Naive thymus-derived CD4-positive, alpha-beta T cell (primary cell): ENCODE measurements at regions not wholly inside any gene's neighbourhood (a gene's known extent, or its start where the extent isn't known, plus 50 kb on each side); places are given as distances from the start of the nearest gene placed in this dataset.

Experiments
- ATAC-seq: fragments of 150-1000 bp; cut with Tn5 transposase; 2 replicates; pipeline ENCODE4 v1.10.0; 2021; ENCODE audit warnings: mild to moderate bottlenecking, moderate library complexity
- CTCF ChIA-PET: fragments of 350-600 bp; sonication (Branson Sonifier 250); formaldehyde crosslinking; loops from one replicate; lab custom pipeline; 2021; ENCODE audit warnings: antibody characterized with exemption; lab: Charles Lee
- POLR2A ChIA-PET: fragments of 350-600 bp; sonication (Branson Sonifier 250); formaldehyde crosslinking; loops from one replicate; lab custom pipeline; 2021; ENCODE audit warnings: antibody characterized with exemption, inconsistent platforms; lab: Charles Lee
- DNase-seq, 9 donors: peaks; one replicate each; pipeline versions ENCODE4 v3.0.0 to v3.0.0-alpha.2; 2020 to 2022; ENCODE audit warnings: mixed read lengths in 1 of 9
- H3K27ac ChIP-seq: one replicate; pipeline ENCODE4 v1.7.0; 2013; ENCODE audit warnings: mild to moderate bottlenecking, low read depth, low read length, moderate library complexity
- H3K27me3 ChIP-seq, 2 donors: one replicate each; pipeline ENCODE4 v1.7.0; 2013; ENCODE audit warnings: low read length in 2 of 2, mild to moderate bottlenecking in 2 of 2, moderate library complexity in 2 of 2; ENCODE audit not compliant: control insufficient read depth in 2 of 2, insufficient read depth in 2 of 2
- H3K36me3 ChIP-seq, 3 experiments: 1 replicate in 2 of 3; 2 replicates in 1 of 3; pipeline ENCODE4 v1.7.0; 2013; ENCODE audit warnings: low read length in 3 of 3, mild to moderate bottlenecking in 3 of 3, moderate library complexity in 1 of 3; ENCODE audit not compliant: insufficient read depth in 3 of 3, control insufficient read depth in 2 of 3
- H3K4me1 ChIP-seq, 2 donors: one replicate each; pipeline ENCODE4 v1.7.0; 2013; ENCODE audit warnings: low read length in 2 of 2, mild to moderate bottlenecking in 2 of 2, moderate library complexity in 1 of 2; ENCODE audit not compliant: control insufficient read depth in 2 of 2, insufficient read depth in 2 of 2
- H3K4me3 ChIP-seq: 2 replicates; pipeline ENCODE4 v1.7.0; 2013; ENCODE audit warnings: mild to moderate bottlenecking, low read length
- H3K9me3 ChIP-seq, 3 experiments: 1 replicate in 2 of 3; 2 replicates in 1 of 3; pipeline ENCODE4 v1.7.0; 2013; ENCODE audit warnings: low read length in 3 of 3; ENCODE audit not compliant: control insufficient read depth in 2 of 3
- H3K27ac Mint-ChIP-seq, 9 donors: one replicate each; pipeline ENCODE4 v1.8.0; 2020 to 2022; ENCODE audit warnings: mixed read lengths in 9 of 9, mild to moderate bottlenecking in 8 of 9, moderate library complexity in 5 of 9, inconsistent platforms in 2 of 9
- H3K27me3 Mint-ChIP-seq, 5 donors: one replicate each; pipeline ENCODE4 v1.8.0; 2021 to 2022; ENCODE audit warnings: mixed read lengths in 5 of 5, mild to moderate bottlenecking in 1 of 5
- H3K36me3 Mint-ChIP-seq, 5 donors: one replicate each; pipeline ENCODE4 v1.8.0; 2020 to 2022; ENCODE audit warnings: mixed read lengths in 5 of 5, mild to moderate bottlenecking in 3 of 5, inconsistent platforms in 1 of 5
- H3K4me1 Mint-ChIP-seq, 7 donors: one replicate each; pipeline ENCODE4 v1.8.0; 2020 to 2022; ENCODE audit warnings: mixed read lengths in 7 of 7, mild to moderate bottlenecking in 3 of 7, inconsistent platforms in 1 of 7
- H3K4me3 Mint-ChIP-seq, 10 donors: one replicate each; pipeline ENCODE4 v1.8.0; 2020 to 2022; ENCODE audit warnings: mild to moderate bottlenecking in 10 of 10, mixed read lengths in 10 of 10, moderate library complexity in 6 of 10, inconsistent platforms in 2 of 10
- H3K9me3 Mint-ChIP-seq, 11 donors: one replicate each; pipeline ENCODE4 v1.8.0; 2020 to 2022; ENCODE audit warnings: mixed read lengths in 11 of 11, mild to moderate bottlenecking in 4 of 11, inconsistent platforms in 1 of 11, moderate library complexity in 1 of 11
- intact Hi-C, 2 donors: fragments of 100-400 bp; cut with micrococcal nuclease; formaldehyde crosslinking; loops; one replicate each; pipeline ENCODE4 v1.15.1; 2023

GRCh38 chr5:98106116-98107031 lies 667.1 kb upstream of the RGMB start:
- H3K27ac Mint-ChIP-seq: no peak overlapping the region
- DNase-seq: no peak
- POLR2A ChIA-PET: no interaction called here
- no peaks in the 10 kb centered on the region for H3K27me3 ChIP-seq
- no peaks in the 10 kb centered on the region for H3K4me1 ChIP-seq
- intact Hi-C loops: no loop called here
- H3K36me3 ChIP-seq: no peaks in the 10 kb centered on the region
- no peaks in the 10 kb centered on the region for H3K9me3 ChIP-seq
- no peaks in the 10 kb centered on the region for H3K4me1 Mint-ChIP-seq
- no peak overlapping the region for H3K27ac ChIP-seq
- no peak overlapping the region for H3K4me3 ChIP-seq
- H3K4me3 Mint-ChIP-seq: no peak overlapping the region
- H3K27me3 Mint-ChIP-seq: peaks cover 0 to 12% (median 6%) of the 10 kb centered on the region in 5 donors
- ATAC-seq: no peak
- H3K9me3 Mint-ChIP-seq: peaks cover 0 to 2% (median 0%) of the 10 kb centered on the region in 11 donors
- H3K36me3 Mint-ChIP-seq: no peaks in the 10 kb centered on the region
- CTCF ChIA-PET: interaction anchor here (0.7 kb wide), 1 partner anchor 890 kb away, joined by 3 read pairs; no protein-coding TSS in a partner anchor

GRCh38 chr5:98108497-98108896 lies 665.0 kb upstream of the RGMB start:
- H3K36me3 Mint-ChIP-seq: no peaks in the 10 kb centered on the region
- POLR2A ChIA-PET: no interaction called here

GRCh38 chr5:98109561-98110006 lies 663.9 kb upstream of the RGMB start:
- no peaks in the 10 kb centered on the region for H3K36me3 ChIP-seq
- H3K27me3 ChIP-seq: no peaks in the 10 kb centered on the region
- Mint-ChIP-seq H3K4me3 (no peak overlapping the region), H3K27me3 (peaks cover 0 to 11% (median 6%) of the 10 kb centered on the region in 5 donors), H3K4me1 (no peaks in the 10 kb centered on the region), H3K36me3 (no peaks in the 10 kb centered on the region), H3K27ac (no peak overlapping the region), H3K9me3 (peaks cover 0 to 2% (median 0%) of the 10 kb centered on the region in 11 donors)
- intact Hi-C loops: no loop called here
- CTCF ChIA-PET: no interaction called here
- POLR2A ChIA-PET: no interaction called here
- DNase-seq (no peak), ATAC-seq (no peak)
- H3K27ac ChIP-seq: no peak overlapping the region
- no peaks in the 10 kb centered on the region for H3K4me1 ChIP-seq
- no peaks in the 10 kb centered on the region for H3K9me3 ChIP-seq
- no peak overlapping the region for H3K4me3 ChIP-seq

More at GRCh38 chr5:98108497-98108896, 665.0 kb upstream of the RGMB start:
- Mint-ChIP-seq H3K4me1 (no peaks in the 10 kb centered on the region), H3K9me3 (peaks cover 0 to 2% (median 0%) of the 10 kb centered on the region in 11 donors), H3K27ac (no peak overlapping the region), H3K27me3 (peaks cover 0 to 12% (median 6%) of the 10 kb centered on the region in 5 donors), H3K4me3 (no peak overlapping the region)
- CTCF ChIA-PET: no interaction called here
- DNase-seq: no peak
- intact Hi-C loops: no loop called here
- H3K27ac ChIP-seq: no peak overlapping the region
- no peaks in the 10 kb centered on the region for H3K27me3 ChIP-seq
- H3K36me3 ChIP-seq: no peaks in the 10 kb centered on the region
- no peak for ATAC-seq
- H3K4me1 ChIP-seq: no peaks in the 10 kb centered on the region
- no peak overlapping the region for H3K4me3 ChIP-seq
- no peaks in the 10 kb centered on the region for H3K9me3 ChIP-seq

- Mint-ChIP-seq H3K4me1 (no peaks in the 10 kb centered on the region), H3K27me3 (peaks cover 0 to 12% (median 5%) of the 10 kb centered on the region in 5 donors), H3K4me3 (no peak overlapping the region), H3K27ac (no peak overlapping the region), H3K9me3 (peaks cover 0 to 2% (median 0%) of the 10 kb centered on the region in 11 donors), H3K36me3 (no peaks in the 10 kb centered on the region)
- Histone ChIP-seq H3K27me3 (no peaks in the 10 kb centered on the region), H3K4me3 (no peak overlapping the region), H3K27ac (no peak overlapping the region), H3K4me1 (no peaks in the 10 kb centered on the region), H3K36me3 (no peaks in the 10 kb centered on the region), H3K9me3 (no peaks in the 10 kb centered on the region)
- DNase-seq: no peak
- intact Hi-C loops: no loop called here
- ChIA-PET POLR2A (no interaction called here), CTCF (no interaction called here)
- no peak for ATAC-seq
Measured at GRCh38 chr5:98110282-98110691, 663.2 kb upstream of the RGMB start.

- ChIA-PET POLR2A (no interaction called here), CTCF (no interaction called here)
- Histone ChIP-seq H3K36me3 (no peaks in the 10 kb centered on the region), H3K27ac (no peak overlapping the region), H3K4me3 (no peak overlapping the region), H3K27me3 (no peaks in the 10 kb centered on the region), H3K9me3 (no peaks in the 10 kb centered on the region), H3K4me1 (no peaks in the 10 kb centered on the region)
- H3K4me3 Mint-ChIP-seq: no peak overlapping the region
- H3K27me3 Mint-ChIP-seq: peaks cover 0 to 12% (median 5%) of the 10 kb centered on the region in 5 donors
- no peaks in the 10 kb centered on the region for H3K36me3 Mint-ChIP-seq
- H3K27ac Mint-ChIP-seq: no peak overlapping the region
- no peak for DNase-seq
- no peaks in the 10 kb centered on the region for H3K4me1 Mint-ChIP-seq
- intact Hi-C loops: no loop called here
- no peak for ATAC-seq
- peaks cover 0 to 2% (median 0%) of the 10 kb centered on the region in 11 donors for H3K9me3 Mint-ChIP-seq
Measured at GRCh38 chr5:98110791-98111190, 662.7 kb upstream of the RGMB start.

- CTCF ChIA-PET: no interaction called here
Measured at GRCh38 chr5:98111686-98112085, 661.8 kb upstream of the RGMB start.

More at GRCh38 chr5:98111686-98112085, 661.8 kb upstream of the RGMB start:
- Histone ChIP-seq H3K4me1 (no peaks in the 10 kb centered on the region), H3K36me3 (no peaks in the 10 kb centered on the region), H3K4me3 (no peak overlapping the region), H3K9me3 (no peaks in the 10 kb centered on the region), H3K27ac (no peak overlapping the region), H3K27me3 (no peaks in the 10 kb centered on the region)
- H3K4me1 Mint-ChIP-seq: no peaks in the 10 kb centered on the region
- POLR2A ChIA-PET: no interaction called here
- no peak overlapping the region for H3K27ac Mint-ChIP-seq
- no peak for DNase-seq
- no peaks in the 10 kb centered on the region for H3K36me3 Mint-ChIP-seq
- no peak overlapping the region for H3K4me3 Mint-ChIP-seq
- no peak for ATAC-seq
- peaks cover 0 to 8% (median 1%) of the 10 kb centered on the region in 5 donors for H3K27me3 Mint-ChIP-seq
- intact Hi-C loops: no loop called here
- peaks cover 0 to 6% (median 0%) of the 10 kb centered on the region in 11 donors for H3K9me3 Mint-ChIP-seq
